K562 (cell line): ENCODE measurements at regions not wholly inside any gene's neighbourhood (a gene's known extent, or its start where the extent isn't known, plus 50 kb on each side); places are given as distances from the start of the nearest gene placed in this dataset.

ENCODE experiments used
- CBX5 ChIP-seq: IDR thresholded peaks from 2 replicates; pipeline ENCODE4 v1.6.1; 2014; ENCODE audit warnings: low read depth, borderline replicate concordance
- CC2D1A ChIP-seq: fragments of 450-650 bp; IDR thresholded peaks from 2 replicates; pipeline ENCODE4 v1.6.1; 2017; ENCODE audit warnings: mild to moderate bottlenecking
- EZH2 ChIP-seq: IDR thresholded peaks from 2 replicates; pipeline ENCODE4 v1.6.1; 2012; ENCODE audit warnings: low read depth, mild to moderate bottlenecking, inconsistent platforms, low read length, borderline replicate concordance
- HCFC1 ChIP-seq: IDR thresholded peaks from 2 replicates; pipeline ENCODE4 v1.6.1; 2012; ENCODE audit warnings: low read depth, low read length, improper control_type of control experiment
- JUND ChIP-seq, 2 experiments: IDR thresholded peaks; 2 replicates in 1 of 2; 3 replicates in 1 of 2; pipeline ENCODE4 v1.6.1; 2011; ENCODE audit warnings: borderline replicate concordance in 2 of 2, low read depth in 2 of 2, low read length in 2 of 2, improper control_type of control experiment in 1 of 2, missing biosample characterization in 1 of 2, missing genetic modification characterization in 1 of 2, missing genetic modification reagents in 1 of 2
- NFIC ChIP-seq: fragments of 450-650 bp; IDR thresholded peaks from 2 replicates; pipeline ENCODE4 v1.6.1; 2017; ENCODE audit warnings: mild to moderate bottlenecking, inconsistent platforms
- NR1H2 ChIP-seq: sonication (generic); formaldehyde crosslinking; IDR thresholded peaks from 2 replicates; pipeline ENCODE4 v1.4.0; 2020; ENCODE audit warnings: mild to moderate bottlenecking, missing genetic modification reagents
- POLR2AphosphoS5 ChIP-seq: IDR thresholded peaks from 2 replicates; pipeline ENCODE4 v1.6.1; 2011; ENCODE audit warnings: mild to moderate bottlenecking, low read depth, low read length, moderate library complexity; ENCODE audit not compliant: control insufficient read depth, insufficient read depth
- SP1 ChIP-seq: sonication (generic); formaldehyde crosslinking; IDR thresholded peaks from 2 replicates; pipeline ENCODE4 v1.8.1; 2022; ENCODE audit warnings: mild to moderate bottlenecking, missing genetic modification reagents
- TAF1 ChIP-seq: IDR thresholded peaks from 2 replicates; pipeline ENCODE4 v1.6.1; 2011; ENCODE audit warnings: mild to moderate bottlenecking, low read length, moderate library complexity; ENCODE audit not compliant: insufficient read depth, control insufficient read depth, severe bottlenecking; ENCODE audit errors: extremely low read depth
- TF ChIP-seq, protein P1 (sequence below): sonication (generic); formaldehyde crosslinking; IDR thresholded peaks from 2 replicates; pipeline ENCODE4 v1.8.1; 2022; ENCODE audit warnings: missing genetic modification reagents
- TF ChIP-seq, protein P2 (sequence below): sonication (generic); formaldehyde crosslinking; IDR thresholded peaks from 2 replicates; pipeline ENCODE4 v1.8.0; 2023; ENCODE audit warnings: missing genetic modification reagents, mild to moderate bottlenecking, borderline replicate concordance

DNA sequence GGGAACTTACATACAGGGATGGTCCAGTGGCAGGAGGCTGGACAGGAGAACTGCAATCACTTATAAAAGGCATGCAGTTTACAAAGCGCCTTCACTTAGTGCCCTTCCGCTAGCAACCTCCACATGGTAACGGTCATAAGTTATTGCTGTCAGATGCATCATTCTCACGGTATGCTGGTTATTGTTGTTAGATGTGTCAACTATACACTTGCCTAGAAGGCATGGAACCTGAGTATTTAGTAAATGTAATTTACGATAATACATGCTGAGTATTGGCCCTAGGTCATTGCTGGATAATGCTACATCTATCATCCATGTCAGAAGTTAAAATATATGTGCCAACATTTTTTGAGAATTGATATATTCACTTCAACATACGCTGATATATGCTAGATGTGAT, 155.1 kb upstream of the MBL2 start:
- TF ChIP-seq JUND (IDR thresholded peaks at IDR 0.05; ENCODE audit: borderline replicate concordance, low read depth, low read length): no peak
- TF ChIP-seq JUND (tag; IDR thresholded peaks at IDR 0.05; ENCODE audit: borderline replicate concordance, low read depth, low read length): no peak
- TF ChIP-seq EZH2: no peak
- no peak for TF ChIP-seq TAF1
- no peak for TF ChIP-seq CBX5
- TF ChIP-seq SP1 (CRISPR knock-in tag): no peak
- TF ChIP-seq, protein P1, sequence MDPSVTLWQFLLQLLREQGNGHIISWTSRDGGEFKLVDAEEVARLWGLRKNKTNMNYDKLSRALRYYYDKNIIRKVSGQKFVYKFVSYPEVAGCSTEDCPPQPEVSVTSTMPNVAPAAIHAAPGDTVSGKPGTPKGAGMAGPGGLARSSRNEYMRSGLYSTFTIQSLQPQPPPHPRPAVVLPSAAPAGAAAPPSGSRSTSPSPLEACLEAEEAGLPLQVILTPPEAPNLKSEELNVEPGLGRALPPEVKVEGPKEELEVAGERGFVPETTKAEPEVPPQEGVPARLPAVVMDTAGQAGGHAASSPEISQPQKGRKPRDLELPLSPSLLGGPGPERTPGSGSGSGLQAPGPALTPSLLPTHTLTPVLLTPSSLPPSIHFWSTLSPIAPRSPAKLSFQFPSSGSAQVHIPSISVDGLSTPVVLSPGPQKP (CRISPR knock-in tag): no peak
- no peak for TF ChIP-seq NFIC
- TF ChIP-seq, protein P2, sequence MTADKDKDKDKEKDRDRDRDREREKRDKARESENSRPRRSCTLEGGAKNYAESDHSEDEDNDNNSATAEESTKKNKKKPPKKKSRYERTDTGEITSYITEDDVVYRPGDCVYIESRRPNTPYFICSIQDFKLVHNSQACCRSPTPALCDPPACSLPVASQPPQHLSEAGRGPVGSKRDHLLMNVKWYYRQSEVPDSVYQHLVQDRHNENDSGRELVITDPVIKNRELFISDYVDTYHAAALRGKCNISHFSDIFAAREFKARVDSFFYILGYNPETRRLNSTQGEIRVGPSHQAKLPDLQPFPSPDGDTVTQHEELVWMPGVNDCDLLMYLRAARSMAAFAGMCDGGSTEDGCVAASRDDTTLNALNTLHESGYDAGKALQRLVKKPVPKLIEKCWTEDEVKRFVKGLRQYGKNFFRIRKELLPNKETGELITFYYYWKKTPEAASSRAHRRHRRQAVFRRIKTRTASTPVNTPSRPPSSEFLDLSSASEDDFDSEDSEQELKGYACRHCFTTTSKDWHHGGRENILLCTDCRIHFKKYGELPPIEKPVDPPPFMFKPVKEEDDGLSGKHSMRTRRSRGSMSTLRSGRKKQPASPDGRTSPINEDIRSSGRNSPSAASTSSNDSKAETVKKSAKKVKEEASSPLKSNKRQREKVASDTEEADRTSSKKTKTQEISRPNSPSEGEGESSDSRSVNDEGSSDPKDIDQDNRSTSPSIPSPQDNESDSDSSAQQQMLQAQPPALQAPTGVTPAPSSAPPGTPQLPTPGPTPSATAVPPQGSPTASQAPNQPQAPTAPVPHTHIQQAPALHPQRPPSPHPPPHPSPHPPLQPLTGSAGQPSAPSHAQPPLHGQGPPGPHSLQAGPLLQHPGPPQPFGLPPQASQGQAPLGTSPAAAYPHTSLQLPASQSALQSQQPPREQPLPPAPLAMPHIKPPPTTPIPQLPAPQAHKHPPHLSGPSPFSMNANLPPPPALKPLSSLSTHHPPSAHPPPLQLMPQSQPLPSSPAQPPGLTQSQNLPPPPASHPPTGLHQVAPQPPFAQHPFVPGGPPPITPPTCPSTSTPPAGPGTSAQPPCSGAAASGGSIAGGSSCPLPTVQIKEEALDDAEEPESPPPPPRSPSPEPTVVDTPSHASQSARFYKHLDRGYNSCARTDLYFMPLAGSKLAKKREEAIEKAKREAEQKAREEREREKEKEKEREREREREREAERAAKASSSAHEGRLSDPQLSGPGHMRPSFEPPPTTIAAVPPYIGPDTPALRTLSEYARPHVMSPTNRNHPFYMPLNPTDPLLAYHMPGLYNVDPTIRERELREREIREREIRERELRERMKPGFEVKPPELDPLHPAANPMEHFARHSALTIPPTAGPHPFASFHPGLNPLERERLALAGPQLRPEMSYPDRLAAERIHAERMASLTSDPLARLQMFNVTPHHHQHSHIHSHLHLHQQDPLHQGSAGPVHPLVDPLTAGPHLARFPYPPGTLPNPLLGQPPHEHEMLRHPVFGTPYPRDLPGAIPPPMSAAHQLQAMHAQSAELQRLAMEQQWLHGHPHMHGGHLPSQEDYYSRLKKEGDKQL (CRISPR knock-in tag): no peak
- no peak for TF ChIP-seq POLR2AphosphoS5
- no peak for TF ChIP-seq NR1H2 (CRISPR knock-in tag)
- TF ChIP-seq HCFC1: no peak
- no peak for TF ChIP-seq CC2D1A
